ENCODE measurements at regions not wholly inside any gene's neighbourhood (a gene's known extent, or its start where the extent isn't known, plus 50 kb on each side); places are given as distances from the start of the nearest gene placed in this dataset.
"Not testable (repeated sequence)": the region's sequence is repeated elsewhere in the genome, so short reads cannot be mapped to it uniquely, and the experiment has no call there.

DNA sequence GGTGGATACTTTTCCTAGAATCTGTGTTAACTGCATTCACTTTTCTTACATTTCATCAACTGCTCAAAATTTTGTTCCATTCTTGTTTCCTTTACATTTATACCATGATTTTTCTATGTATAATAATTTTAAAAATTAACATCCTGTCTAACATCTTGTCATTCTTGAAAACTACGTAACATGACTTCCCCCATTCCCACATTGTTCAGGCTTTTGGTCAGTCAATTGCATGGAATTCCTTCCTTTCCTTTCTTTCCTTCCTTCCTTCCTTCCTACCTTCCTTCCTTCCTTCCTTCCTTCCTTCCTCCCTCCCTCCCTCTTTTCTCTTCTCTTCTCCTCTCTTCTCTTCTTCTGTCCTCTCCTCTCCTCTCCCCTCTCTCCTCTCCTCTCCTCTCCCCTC, 220.7 kb upstream of the TP63 start:
- DNase-seq (no peak), ATAC-seq (no peak)
- H3K36me3 Mint-ChIP-seq: no peaks in the 10 kb centered on the region
- H3K27ac Mint-ChIP-seq: no peak overlapping the region
- CTCF ChIA-PET: no interaction called here
- no peaks in the 10 kb centered on the region for H3K27me3 Mint-ChIP-seq
- H3K4me3 Mint-ChIP-seq: no peak overlapping the region
- no peaks in the 10 kb centered on the region for H3K9me3 Mint-ChIP-seq (ENCODE audit: low read depth)
- no peaks in the 10 kb centered on the region for H3K4me1 Mint-ChIP-seq

DNA sequence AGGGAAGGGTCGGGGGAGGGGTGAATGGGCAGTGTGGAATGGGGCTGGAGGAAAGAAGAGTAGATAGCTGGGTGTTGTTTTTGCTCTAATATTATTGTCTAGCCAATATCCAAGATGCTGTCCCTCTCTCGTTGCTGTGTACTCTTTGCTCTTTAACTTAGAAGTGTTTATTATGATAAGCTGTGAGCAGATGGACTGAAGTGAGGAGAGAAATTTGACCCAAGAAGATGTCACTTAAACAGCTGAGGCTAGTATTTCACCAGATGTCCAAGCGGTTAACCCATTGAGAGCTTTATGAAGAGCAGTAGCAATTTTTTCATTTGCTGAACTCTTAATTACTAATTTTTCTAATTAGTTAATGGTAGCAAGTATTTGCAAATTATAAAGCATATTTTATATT, 212.2 kb upstream of the TP63 start:
- Mint-ChIP-seq H3K27ac (no peak overlapping the region), H3K4me3 (no peak overlapping the region)
- CTCF ChIA-PET: no interaction called here

DNA sequence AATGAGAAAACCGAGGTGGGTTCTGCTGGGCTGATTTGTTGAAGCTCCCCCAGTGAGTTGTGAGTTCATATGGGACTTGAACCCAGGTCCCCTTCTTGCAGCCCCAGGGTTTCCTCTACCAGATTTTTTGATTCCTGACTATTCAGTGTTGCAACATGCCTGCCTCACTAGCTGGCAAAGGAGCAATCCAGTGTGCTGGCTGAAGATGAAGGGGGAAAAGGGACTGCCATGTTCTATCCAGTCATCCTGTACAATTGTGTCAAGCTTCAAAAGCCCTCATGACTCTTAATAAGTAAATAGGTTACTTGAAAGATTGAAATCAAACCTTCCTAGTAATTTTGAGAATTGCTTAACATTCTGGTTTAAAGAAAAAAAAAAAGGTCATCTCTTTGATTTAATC, 211.5 kb upstream of the TP63 start:
- no peak overlapping the region for H3K27ac Mint-ChIP-seq
- no peak for ATAC-seq
- DNase-seq: no peak
- no peaks in the 10 kb centered on the region for H3K27me3 Mint-ChIP-seq
- H3K4me1 Mint-ChIP-seq: peaks cover 1% of the 10 kb centered on the region
- H3K4me3 Mint-ChIP-seq: no peak overlapping the region
- CTCF ChIA-PET: interaction anchor here (0.7 kb wide), 1 partner anchor 27 kb away, joined by 3 read pairs; no protein-coding TSS in a partner anchor
- peaks cover 2% of the 10 kb centered on the region for H3K36me3 Mint-ChIP-seq
- H3K9me3 Mint-ChIP-seq (ENCODE audit: low read depth): no peaks in the 10 kb centered on the region

More for the DNA sequence above, 212.2 kb upstream of the TP63 start:
- DNase-seq (no peak), ATAC-seq (no peak)
- H3K27me3 Mint-ChIP-seq: no peaks in the 10 kb centered on the region
- H3K9me3 Mint-ChIP-seq (ENCODE audit: low read depth): no peaks in the 10 kb centered on the region
- H3K36me3 Mint-ChIP-seq: peaks cover 2% of the 10 kb centered on the region
- no peaks in the 10 kb centered on the region for H3K4me1 Mint-ChIP-seq

DNA sequence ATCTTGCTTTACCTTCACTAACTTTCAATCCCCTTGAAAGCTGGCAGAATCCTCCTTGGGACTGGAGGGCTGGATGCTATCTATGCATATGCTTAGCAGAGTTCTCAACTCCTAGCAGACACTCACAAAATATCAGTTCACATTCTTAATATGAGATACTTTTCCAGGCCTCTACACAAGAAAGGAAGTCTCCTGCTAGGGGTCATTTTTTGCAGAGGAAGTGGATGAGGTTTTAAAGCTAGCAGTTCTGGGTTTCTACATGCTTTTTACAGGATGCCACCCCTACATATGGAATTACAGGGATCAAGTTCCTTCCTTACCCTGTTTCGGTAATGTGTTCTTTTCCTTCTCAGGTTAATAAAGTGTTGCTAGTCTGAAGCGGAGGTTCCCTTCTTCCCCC, 206.3 kb upstream of the TP63 start:
- CTCF ChIA-PET: no interaction called here
- Mint-ChIP-seq H3K4me1 (peaks cover 5% of the 10 kb centered on the region), H3K9me3 (ENCODE audit: low read depth) (peaks cover 2% of the 10 kb centered on the region), H3K4me3 (no peak overlapping the region), H3K27me3 (no peaks in the 10 kb centered on the region), H3K27ac (no peak overlapping the region), H3K36me3 (peaks cover 6% of the 10 kb centered on the region)
- DNase-seq (no peak), ATAC-seq (no peak)

DNA sequence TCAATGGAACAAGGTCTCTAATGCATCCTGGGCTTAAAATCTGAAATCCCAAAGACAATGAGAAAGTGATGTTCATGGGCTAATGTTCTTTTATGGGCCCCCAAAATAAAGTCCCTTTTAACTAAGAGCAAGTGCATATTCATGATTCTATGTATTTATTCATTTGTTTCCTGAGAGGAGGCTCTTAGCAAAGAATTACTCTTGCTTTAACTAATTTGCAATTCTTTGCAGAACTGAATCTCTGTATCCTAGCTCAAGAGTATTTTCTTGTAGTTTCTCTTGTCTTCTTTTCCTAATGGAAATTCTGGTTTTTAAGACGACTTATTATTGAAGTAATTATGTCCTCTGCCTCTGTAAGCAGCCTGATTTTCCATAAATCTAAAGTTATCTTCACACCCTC, 202.2 kb upstream of the TP63 start:
- peaks cover 5% of the 10 kb centered on the region for H3K4me1 Mint-ChIP-seq
- H3K4me3 Mint-ChIP-seq: no peak overlapping the region
- H3K9me3 Mint-ChIP-seq (ENCODE audit: low read depth): peaks cover 4% of the 10 kb centered on the region
- CTCF ChIA-PET: no interaction called here
- ATAC-seq (no peak), DNase-seq (no peak)
- H3K27me3 Mint-ChIP-seq: no peaks in the 10 kb centered on the region
- H3K36me3 Mint-ChIP-seq: peaks cover 9% of the 10 kb centered on the region
- no peak overlapping the region for H3K27ac Mint-ChIP-seq

DNA sequence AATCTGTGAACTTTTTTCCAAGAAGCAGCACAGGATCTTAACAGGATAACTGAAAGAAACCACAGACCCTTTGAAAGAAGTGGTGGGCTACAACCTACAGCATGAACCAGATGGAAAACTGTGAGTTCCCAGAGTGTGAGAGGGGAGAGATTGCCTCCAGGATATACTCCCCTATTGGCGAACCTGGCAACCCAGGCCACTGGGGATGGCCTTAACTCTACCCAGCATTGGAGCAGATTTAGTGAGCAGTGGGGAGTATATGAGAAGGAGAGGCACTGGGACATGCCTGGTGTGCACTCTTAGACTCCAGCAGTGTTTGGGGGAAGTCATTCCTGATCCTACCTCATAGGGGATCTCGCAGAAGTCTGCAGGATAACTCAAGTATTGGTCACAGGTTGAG, 201.0 kb upstream of the TP63 start:
- DNase-seq (no peak), ATAC-seq (no peak)
- peaks cover 9% of the 10 kb centered on the region for H3K36me3 Mint-ChIP-seq
- peaks cover 2% of the 10 kb centered on the region for H3K4me1 Mint-ChIP-seq
- no peaks in the 10 kb centered on the region for H3K27me3 Mint-ChIP-seq
- CTCF ChIA-PET: no interaction called here
- no peak overlapping the region for H3K4me3 Mint-ChIP-seq
- no peak overlapping the region for H3K27ac Mint-ChIP-seq
- peaks cover 4% of the 10 kb centered on the region for H3K9me3 Mint-ChIP-seq (ENCODE audit: low read depth)

DNA sequence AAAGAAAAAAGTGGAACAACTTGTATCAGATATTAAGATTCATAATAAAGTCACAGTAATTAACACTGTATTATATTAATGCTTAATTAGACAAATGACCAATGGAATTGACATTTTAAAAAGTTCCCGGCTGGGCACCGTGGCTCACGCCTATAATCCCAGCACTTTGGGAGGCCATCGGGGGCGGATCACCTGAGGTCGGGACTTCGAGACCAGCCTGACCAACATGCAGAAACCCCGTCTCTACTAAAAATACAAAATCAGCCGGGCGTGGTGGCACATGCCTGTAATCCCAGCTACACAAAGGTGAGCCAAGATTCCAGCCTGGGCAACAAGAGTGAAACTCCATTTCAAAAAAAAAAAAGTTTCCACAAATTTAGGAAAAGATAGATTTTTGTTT, 188.9 kb upstream of the TP63 start:
- not testable (repeated sequence) for ATAC-seq; H3K36me3 Mint-ChIP-seq; DNase-seq; H3K27ac Mint-ChIP-seq; H3K4me1 Mint-ChIP-seq; H3K9me3 Mint-ChIP-seq (ENCODE audit: low read depth); H3K4me3 Mint-ChIP-seq; H3K27me3 Mint-ChIP-seq
- CTCF ChIA-PET: interaction anchor here (0.7 kb wide), 1 partner anchor 279 kb away, joined by 3 read pairs; no protein-coding TSS in a partner anchor

DNA sequence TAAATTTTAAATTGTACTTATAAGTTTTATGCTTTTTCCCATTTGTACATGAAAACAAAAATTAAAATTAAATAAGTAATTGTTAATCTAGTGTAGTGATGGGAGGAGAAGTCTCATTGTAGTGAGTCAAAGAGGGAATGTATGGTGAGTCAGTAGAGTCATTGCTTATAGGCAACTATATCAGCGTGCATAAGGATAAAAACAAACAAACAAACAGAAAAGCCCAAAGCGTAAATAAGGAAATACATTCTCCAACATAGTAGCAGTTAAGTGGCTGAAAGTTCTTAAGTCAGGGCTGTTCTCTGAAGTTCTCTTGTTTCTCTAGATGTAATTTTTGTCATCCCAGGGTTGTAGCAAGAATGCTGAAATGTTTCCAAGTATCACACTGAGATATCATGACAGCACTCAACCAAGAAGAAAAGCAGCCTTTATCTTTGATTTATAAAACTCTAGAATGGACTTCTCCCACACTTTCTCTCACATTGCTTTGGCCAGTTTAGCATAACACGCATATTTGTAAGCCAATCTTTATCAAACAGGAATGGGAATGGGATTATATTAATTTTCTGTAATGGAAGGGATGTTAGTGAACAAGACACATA, 184.1 kb upstream of the TP63 start:
- Mint-ChIP-seq H3K27me3 (no peaks in the 10 kb centered on the region), H3K4me3 (no peak overlapping the region), H3K27ac (no peak overlapping the region), H3K36me3 (no peaks in the 10 kb centered on the region), H3K9me3 (ENCODE audit: low read depth) (no peaks in the 10 kb centered on the region), H3K4me1 (no peaks in the 10 kb centered on the region)
- ATAC-seq: no peak
- no peak for DNase-seq
- CTCF ChIA-PET: no interaction called here

DNA sequence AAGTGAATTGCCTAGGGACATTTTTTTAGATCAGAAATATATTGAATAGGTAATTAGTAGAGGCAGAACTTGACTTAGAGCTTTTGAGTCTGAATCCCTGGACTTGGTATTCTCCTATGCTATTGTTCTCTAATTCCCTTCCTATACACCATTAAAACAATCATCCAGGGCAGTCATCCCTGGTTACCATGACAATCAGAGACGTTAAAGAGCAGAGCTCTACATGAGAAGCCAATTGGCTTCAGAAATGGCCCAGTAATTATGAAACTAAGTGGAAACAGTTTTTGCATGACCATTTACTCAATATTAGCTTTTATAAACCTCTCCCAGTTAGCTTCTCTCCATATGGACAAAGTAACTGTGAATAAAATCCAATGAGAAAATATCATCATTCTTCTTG, 182.1 kb upstream of the TP63 start:
- Mint-ChIP-seq H3K27me3 (no peaks in the 10 kb centered on the region), H3K27ac (no peak overlapping the region), H3K36me3 (no peaks in the 10 kb centered on the region), H3K4me1 (no peaks in the 10 kb centered on the region), H3K9me3 (ENCODE audit: low read depth) (no peaks in the 10 kb centered on the region), H3K4me3 (no peak overlapping the region)
- CTCF ChIA-PET: no interaction called here
- ATAC-seq: no peak
- no peak for DNase-seq

DNA sequence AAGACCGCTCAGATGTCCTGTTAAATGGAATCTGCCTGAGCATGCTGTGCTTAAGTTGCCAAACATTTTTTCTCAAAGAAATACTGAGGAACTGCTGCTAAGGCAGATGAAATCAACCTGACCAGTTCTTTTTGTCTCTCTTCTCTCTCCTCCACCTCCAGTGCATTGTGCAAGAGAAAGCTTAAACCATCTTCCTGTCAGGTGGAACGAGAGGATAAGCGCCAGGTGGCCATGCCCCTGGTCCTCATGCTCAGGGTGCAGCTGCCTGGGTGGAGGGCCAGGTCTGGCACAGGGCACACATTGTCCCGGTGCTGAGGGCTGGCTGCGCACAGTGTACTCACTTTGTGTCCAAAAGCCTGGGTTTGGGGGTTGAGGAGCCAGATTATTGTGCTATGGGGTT, 176.2 kb upstream of the TP63 start:
- Mint-ChIP-seq H3K9me3 (ENCODE audit: low read depth) (peaks cover 2% of the 10 kb centered on the region), H3K36me3 (no peaks in the 10 kb centered on the region), H3K27ac (no peak overlapping the region), H3K4me3 (no peak overlapping the region), H3K27me3 (no peaks in the 10 kb centered on the region), H3K4me1 (no peaks in the 10 kb centered on the region)
- CTCF ChIA-PET: no interaction called here
- DNase-seq (no peak), ATAC-seq (no peak)

DNA sequence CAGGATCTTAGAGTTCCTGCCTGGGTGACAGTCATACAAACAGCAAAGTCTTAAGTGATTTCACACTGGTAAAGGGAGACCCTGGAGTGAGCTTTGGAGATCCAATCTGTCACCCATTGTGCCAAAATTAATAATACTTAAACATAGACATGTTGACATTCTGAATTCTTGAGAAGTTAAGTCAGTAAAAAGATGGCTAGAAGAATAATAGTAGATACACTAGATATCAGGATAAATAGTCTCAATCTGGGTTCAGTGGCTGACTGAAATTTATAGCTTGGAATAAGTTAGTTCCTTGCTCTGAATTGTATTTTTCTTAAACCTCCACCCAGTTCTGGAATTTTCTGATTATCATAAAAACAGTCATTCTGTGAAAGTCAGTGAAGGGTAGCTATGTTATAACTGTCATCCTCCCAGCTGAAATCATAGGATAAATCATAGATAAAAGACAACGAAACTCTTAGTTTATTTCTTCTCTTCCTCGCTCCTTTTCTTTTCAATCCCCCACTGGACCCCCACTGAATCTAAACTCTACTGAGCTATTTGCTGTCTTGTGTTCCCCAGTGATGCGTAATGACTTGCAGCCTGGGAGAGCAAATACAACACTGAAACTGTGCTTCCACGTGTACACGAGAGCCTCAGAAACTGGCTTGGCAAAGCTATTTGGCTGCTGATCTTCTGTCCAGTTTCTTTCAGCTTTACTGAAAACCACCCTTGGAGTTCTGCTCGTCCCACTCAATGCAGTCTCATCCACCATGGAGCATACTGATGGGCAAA, 175.4 kb upstream of the TP63 start:
- no peak for ATAC-seq
- DNase-seq: no peak
- H3K4me3 Mint-ChIP-seq: no peak overlapping the region
- H3K27me3 Mint-ChIP-seq: no peaks in the 10 kb centered on the region
- H3K36me3 Mint-ChIP-seq: no peaks in the 10 kb centered on the region
- H3K27ac Mint-ChIP-seq: no peak overlapping the region
- H3K9me3 Mint-ChIP-seq (ENCODE audit: low read depth): peaks cover 2% of the 10 kb centered on the region
- H3K4me1 Mint-ChIP-seq: no peaks in the 10 kb centered on the region
- CTCF ChIA-PET: no interaction called here

DNA sequence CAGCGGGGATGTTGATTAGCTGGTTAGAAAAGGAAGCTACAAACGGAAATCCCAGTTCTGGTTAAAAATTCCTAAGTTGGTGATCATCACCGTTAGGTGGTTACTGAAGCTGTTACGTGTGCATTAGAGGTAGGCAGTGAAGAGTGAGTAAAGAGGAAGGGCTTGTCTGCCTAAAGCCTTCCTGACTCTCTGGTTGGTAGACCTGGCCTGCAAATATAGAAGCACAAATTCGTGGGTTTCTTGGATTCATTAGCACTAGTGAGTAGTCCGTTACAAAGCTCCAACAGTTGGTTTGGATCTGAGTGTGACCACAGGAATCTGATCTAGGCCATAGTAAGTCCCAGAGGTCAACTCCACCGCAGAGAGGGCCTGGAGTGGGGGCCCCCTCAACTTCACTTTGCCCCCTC, 174.0 kb upstream of the TP63 start:
- Mint-ChIP-seq H3K4me3 (no peak overlapping the region), H3K4me1 (no peaks in the 10 kb centered on the region), H3K9me3 (ENCODE audit: low read depth) (peaks cover 2% of the 10 kb centered on the region), H3K36me3 (no peaks in the 10 kb centered on the region), H3K27me3 (no peaks in the 10 kb centered on the region), H3K27ac (no peak overlapping the region)
- no peak for ATAC-seq
- CTCF ChIA-PET: no interaction called here
- DNase-seq: no peak

DNA sequence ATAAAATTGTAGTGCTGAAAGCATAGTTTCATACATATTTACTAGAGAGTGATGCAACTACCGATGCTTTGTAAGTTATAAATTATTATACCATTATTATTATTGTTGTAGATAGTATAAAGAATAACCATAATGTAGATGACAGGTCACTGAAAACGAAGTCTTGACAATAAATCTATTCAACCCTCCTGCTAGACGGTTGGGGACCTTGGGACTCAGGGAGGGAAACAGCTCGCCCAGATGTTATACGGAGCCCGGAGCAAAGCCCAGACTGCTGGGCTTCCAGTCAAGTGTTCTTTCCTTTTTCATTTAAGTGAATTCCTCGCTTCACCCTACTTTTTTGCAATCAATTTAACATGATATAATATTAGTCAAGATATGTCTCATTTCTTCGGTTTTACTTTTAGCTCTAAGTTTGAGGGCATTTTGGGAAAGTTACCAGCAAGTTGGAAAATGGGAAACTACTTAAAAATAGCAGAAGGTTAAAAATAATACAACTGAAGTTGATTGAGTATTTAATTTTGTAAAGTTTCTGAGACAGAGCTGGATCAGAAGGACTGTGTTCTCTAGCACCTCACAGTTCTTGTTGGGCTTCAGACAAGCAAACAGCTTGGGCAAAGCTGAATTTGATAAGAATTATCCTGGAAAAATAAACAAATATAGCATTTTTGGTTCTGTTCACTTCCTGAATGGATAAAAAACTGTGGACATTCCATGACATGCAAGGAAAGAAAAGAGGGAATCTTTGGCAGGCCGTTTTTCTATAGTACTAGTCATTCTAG, 173.4 kb upstream of the TP63 start:
- no peaks in the 10 kb centered on the region for H3K27me3 Mint-ChIP-seq
- peaks cover 2% of the 10 kb centered on the region for H3K9me3 Mint-ChIP-seq (ENCODE audit: low read depth)
- H3K36me3 Mint-ChIP-seq: no peaks in the 10 kb centered on the region
- H3K4me3 Mint-ChIP-seq: no peak overlapping the region
- H3K27ac Mint-ChIP-seq: no peak overlapping the region
- CTCF ChIA-PET: no interaction called here
- no peak for ATAC-seq
- no peak for DNase-seq
- no peaks in the 10 kb centered on the region for H3K4me1 Mint-ChIP-seq

DNA sequence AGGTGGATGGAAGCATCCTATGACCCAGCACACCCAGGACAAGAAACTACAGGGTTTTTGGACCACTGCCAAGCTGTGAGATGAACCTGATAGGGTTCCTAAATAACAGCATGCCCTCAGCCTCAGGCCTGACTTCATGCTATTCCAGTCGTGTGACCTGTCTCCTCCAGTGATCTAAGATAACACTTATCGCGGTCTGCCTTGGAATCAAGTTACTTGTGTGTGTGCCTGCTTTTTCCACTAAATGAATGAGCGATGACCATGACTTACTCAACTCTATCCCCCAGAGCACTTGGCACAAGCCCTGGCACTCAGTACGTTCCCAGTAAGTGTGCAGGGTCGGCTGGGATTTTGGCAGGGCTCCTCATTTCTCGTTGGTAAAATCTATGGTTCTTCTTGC, 172.7 kb upstream of the TP63 start:
- Mint-ChIP-seq H3K27ac (no peak overlapping the region), H3K27me3 (no peaks in the 10 kb centered on the region), H3K4me3 (no peak overlapping the region), H3K36me3 (no peaks in the 10 kb centered on the region), H3K4me1 (no peaks in the 10 kb centered on the region), H3K9me3 (ENCODE audit: low read depth) (peaks cover 2% of the 10 kb centered on the region)
- CTCF ChIA-PET: no interaction called here
- DNase-seq (no peak), ATAC-seq (no peak)
